ENCODE measurements at regions not wholly inside any gene's neighbourhood (a gene's known extent, or its start where the extent isn't known, plus 50 kb on each side); places are given as distances from the start of the nearest gene placed in this dataset.

DNA sequence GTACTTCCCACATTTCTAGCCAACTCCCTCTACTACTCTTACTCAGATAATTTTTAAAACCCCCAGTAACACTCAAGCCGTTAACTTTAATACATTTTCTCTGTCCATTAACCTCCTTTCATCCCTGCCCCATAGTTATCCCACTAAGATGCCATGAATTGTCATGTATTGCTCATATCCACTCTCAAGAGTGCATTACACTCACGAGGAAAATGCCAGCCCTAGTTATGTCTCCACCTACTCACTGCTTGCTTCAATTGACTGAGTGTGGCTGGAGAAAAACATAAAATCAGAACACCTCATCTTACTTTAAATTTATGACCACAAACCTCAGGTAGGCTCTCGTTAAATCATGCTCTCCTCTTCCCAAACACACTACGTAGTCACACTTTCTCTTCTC, 324.1 kb upstream of the NPSR1 start:
- no peak for TF ChIP-seq POLR2A (IDR thresholded peaks at IDR 0.05)
- TF ChIP-seq, protein P1, sequence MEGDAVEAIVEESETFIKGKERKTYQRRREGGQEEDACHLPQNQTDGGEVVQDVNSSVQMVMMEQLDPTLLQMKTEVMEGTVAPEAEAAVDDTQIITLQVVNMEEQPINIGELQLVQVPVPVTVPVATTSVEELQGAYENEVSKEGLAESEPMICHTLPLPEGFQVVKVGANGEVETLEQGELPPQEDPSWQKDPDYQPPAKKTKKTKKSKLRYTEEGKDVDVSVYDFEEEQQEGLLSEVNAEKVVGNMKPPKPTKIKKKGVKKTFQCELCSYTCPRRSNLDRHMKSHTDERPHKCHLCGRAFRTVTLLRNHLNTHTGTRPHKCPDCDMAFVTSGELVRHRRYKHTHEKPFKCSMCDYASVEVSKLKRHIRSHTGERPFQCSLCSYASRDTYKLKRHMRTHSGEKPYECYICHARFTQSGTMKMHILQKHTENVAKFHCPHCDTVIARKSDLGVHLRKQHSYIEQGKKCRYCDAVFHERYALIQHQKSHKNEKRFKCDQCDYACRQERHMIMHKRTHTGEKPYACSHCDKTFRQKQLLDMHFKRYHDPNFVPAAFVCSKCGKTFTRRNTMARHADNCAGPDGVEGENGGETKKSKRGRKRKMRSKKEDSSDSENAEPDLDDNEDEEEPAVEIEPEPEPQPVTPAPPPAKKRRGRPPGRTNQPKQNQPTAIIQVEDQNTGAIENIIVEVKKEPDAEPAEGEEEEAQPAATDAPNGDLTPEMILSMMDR (IDR thresholded peaks at IDR 0.05), result no peak

All from breast epithelium (tissue), 3 donors.